Suppressor macrophage treated with lipopolysaccharide for 1 hour (primary cell): ENCODE measurements at regions not wholly inside any gene's neighbourhood (a gene's known extent, or its start where the extent isn't known, plus 50 kb on each side); places are given as distances from the start of the nearest gene placed in this dataset.

Source experiments
- DNase-seq, 3 donors: peaks; one replicate each; pipeline ENCODE4 v3.0.0-alpha.2; 2020 to 2022

GRCh38 chr15:73001840-73002239, 50.4 kb upstream of the NEO1 start:
- no peak for DNase-seq

GRCh38 chr15:73000293-73000692, 52.0 kb upstream of the NEO1 start:
- DNase-seq: no peak

- no peak for DNase-seq
Measured at GRCh38 chr15:72999586-72999985, 52.7 kb upstream of the NEO1 start.

GRCh38 chr15:72998681-72999466, 53.4 kb upstream of the NEO1 start:
- no peak for DNase-seq

GRCh38 chr15:72998226-72998625, 54.0 kb upstream of the NEO1 start:
- DNase-seq: no peak

GRCh38 chr15:72995849-72996248, 56.4 kb upstream of the NEO1 start:
- DNase-seq: no peak

- no peak for DNase-seq
Measured at GRCh38 chr15:72994534-72995177, 57.6 kb upstream of the NEO1 start.

- DNase-seq: no peak
Measured at GRCh38 chr15:72992841-72993252, 59.4 kb upstream of the NEO1 start.

GRCh38 chr15:72991026-72991425, 61.2 kb upstream of the NEO1 start:
- DNase-seq: no peak

- DNase-seq: no peak
Measured at GRCh38 chr15:72983801-72984545, 68.3 kb upstream of the NEO1 start.

- no peak for DNase-seq
Measured at GRCh38 chr15:72982714-72983113, 69.5 kb upstream of the NEO1 start.

GRCh38 chr15:72980661-72981060, 71.6 kb upstream of the NEO1 start:
- no peak for DNase-seq

- DNase-seq: no peak
Measured at GRCh38 chr15:72979791-72980190, 72.5 kb upstream of the NEO1 start.

- DNase-seq: no peak
Measured at GRCh38 chr15:72979308-72979707, 73.0 kb upstream of the NEO1 start.

- no peak for DNase-seq
Measured at GRCh38 chr15:72978223-72978622, 74.0 kb upstream of the NEO1 start.

- no peak for DNase-seq
Measured at GRCh38 chr15:72972362-72972761, 79.9 kb upstream of the NEO1 start.

GRCh38 chr15:72971766-72972165, 80.5 kb upstream of the NEO1 start:
- DNase-seq: no peak

GRCh38 chr15:72970933-72971760, 81.1 kb upstream of the NEO1 start:
- DNase-seq: no peak

- DNase-seq: peak in 1 of 3 donors; percentile 14
Measured at GRCh38 chr15:72968531-72968922, 83.7 kb upstream of the NEO1 start.

GRCh38 chr15:72967811-72968530, 84.3 kb upstream of the NEO1 start:
- DNase-seq: no peak

GRCh38 chr15:72967397-72967796, 84.9 kb upstream of the NEO1 start:
- no peak for DNase-seq

- DNase-seq: no peak
Measured at GRCh38 chr15:72966641-72967040, 85.6 kb upstream of the NEO1 start.
